Liver (tissue), 8 donors: ENCODE measurements at regions not wholly inside any gene's neighbourhood (a gene's known extent, or its start where the extent isn't known, plus 50 kb on each side); places are given as distances from the start of the nearest gene placed in this dataset.

Experiments
- DNase-seq: peaks from one replicate; pipeline ENCODE4 v3.0.0-alpha.2; 2017; ENCODE audit warnings: low spot score
- H3K27ac ChIP-seq, 2 donors: one replicate each; pipeline ENCODE4 v1.7.0; 2013; ENCODE audit warnings: inconsistent platforms in 2 of 2, low read length in 2 of 2, control low read depth in 1 of 2, low read depth in 1 of 2, mild to moderate bottlenecking in 1 of 2
- H3K27me3 ChIP-seq, 4 donors: one replicate each; pipeline versions ENCODE4 v1.6.1 to v1.7.0; 2013; ENCODE audit warnings: low read length in 3 of 4, inconsistent platforms in 1 of 4, mild to moderate bottlenecking in 1 of 4, moderate library complexity in 1 of 4; ENCODE audit not compliant: control insufficient read depth in 4 of 4, insufficient read depth in 4 of 4
- H3K36me3 ChIP-seq, 4 donors: one replicate each; pipeline versions ENCODE4 v1.6.1 to v1.7.0; 2013; ENCODE audit warnings: low read length in 3 of 4, mild to moderate bottlenecking in 3 of 4, low read depth in 1 of 4, moderate library complexity in 1 of 4; ENCODE audit not compliant: control insufficient read depth in 4 of 4, insufficient read depth in 3 of 4
- H3K4me1 ChIP-seq, 4 donors: one replicate each; pipeline versions ENCODE4 v1.6.1 to v1.7.0; 2013; ENCODE audit warnings: low read length in 3 of 4, mild to moderate bottlenecking in 3 of 4, moderate library complexity in 1 of 4; ENCODE audit not compliant: control insufficient read depth in 4 of 4, insufficient read depth in 4 of 4
- H3K4me3 ChIP-seq, 3 donors: one replicate each; pipeline versions ENCODE4 v1.6.1 to v1.7.0; 2013; ENCODE audit warnings: low read length in 3 of 3, control low read depth in 1 of 3, low read depth in 1 of 3, mild to moderate bottlenecking in 1 of 3
- H3K9ac ChIP-seq, 2 donors: one replicate each; pipeline ENCODE4 v1.7.0; 2013; ENCODE audit warnings: low read length in 2 of 2, mild to moderate bottlenecking in 2 of 2, moderate library complexity in 2 of 2, control low read depth in 1 of 2, low read depth in 1 of 2
- H3K9me3 ChIP-seq, 4 donors: one replicate each; pipeline versions ENCODE4 v1.6.1 to v1.7.0; 2013; ENCODE audit warnings: low read length in 3 of 4; ENCODE audit not compliant: control insufficient read depth in 4 of 4
- EGR1 ChIP-seq, 2 donors: IDR thresholded peaks; 2 replicates each; pipeline ENCODE4 v1.6.1; 2016 to 2018; ENCODE audit warnings: antibody characterized with exemption in 2 of 2, low read depth in 2 of 2
- FOXA1 ChIP-seq: IDR thresholded peaks from 2 replicates; pipeline ENCODE4 v1.6.1; 2016; ENCODE audit warnings: antibody characterized with exemption
- FOXA2 ChIP-seq: IDR thresholded peaks from 2 replicates; pipeline ENCODE4 v1.6.1; 2016; ENCODE audit warnings: antibody characterized with exemption
- GABPA ChIP-seq, 2 donors: IDR thresholded peaks in 1 of 2; conservative IDR thresholded peaks in 1 of 2; 2 replicates each; pipeline ENCODE4 v1.6.1; 2016; ENCODE audit warnings: antibody characterized with exemption in 2 of 2, mild to moderate bottlenecking in 1 of 2, moderate library complexity in 1 of 2
- HNF4A ChIP-seq, 2 donors: conservative IDR thresholded peaks; 2 replicates each; pipeline ENCODE4 v1.6.1; 2016; ENCODE audit warnings: antibody characterized with exemption in 2 of 2, mild to moderate bottlenecking in 2 of 2
- HNF4G ChIP-seq: IDR thresholded peaks from 2 replicates; pipeline ENCODE4 v1.6.1; 2016; ENCODE audit warnings: antibody characterized with exemption
- JUND ChIP-seq, 2 donors: IDR thresholded peaks; 2 replicates each; pipeline ENCODE4 v1.6.1; 2016; ENCODE audit warnings: antibody characterized with exemption in 2 of 2
- MAX ChIP-seq: IDR thresholded peaks from 2 replicates; pipeline ENCODE4 v1.6.1; 2016; ENCODE audit warnings: antibody characterized with exemption
- NR2F2 ChIP-seq: IDR thresholded peaks from 2 replicates; pipeline ENCODE4 v1.6.1; 2016; ENCODE audit warnings: antibody characterized with exemption
- RAD21 ChIP-seq, 2 donors: IDR thresholded peaks; 2 replicates each; pipeline ENCODE4 v1.6.1; 2016; ENCODE audit warnings: antibody characterized with exemption in 2 of 2, mild to moderate bottlenecking in 2 of 2
- REST ChIP-seq: IDR thresholded peaks from 2 replicates; pipeline ENCODE4 v1.6.1; 2016; ENCODE audit warnings: antibody characterized with exemption, mild to moderate bottlenecking
- RXRA ChIP-seq, 2 donors: IDR thresholded peaks; 2 replicates each; pipeline ENCODE4 v1.6.1; 2017 to 2018; ENCODE audit warnings: antibody characterized with exemption in 2 of 2, mild to moderate bottlenecking in 1 of 2
- SP1 ChIP-seq: IDR thresholded peaks from 2 replicates; pipeline ENCODE4 v1.6.1; 2018; ENCODE audit warnings: antibody characterized with exemption, mild to moderate bottlenecking
- TAF1 ChIP-seq: conservative IDR thresholded peaks from 2 replicates; pipeline ENCODE4 v1.6.1; 2016; ENCODE audit warnings: antibody characterized with exemption, mild to moderate bottlenecking
- YY1 ChIP-seq: IDR thresholded peaks from 2 replicates; pipeline ENCODE4 v1.6.1; 2016; ENCODE audit warnings: antibody characterized with exemption, mild to moderate bottlenecking
- ZBTB33 ChIP-seq: IDR thresholded peaks from 2 replicates; pipeline ENCODE4 v1.6.1; 2016; ENCODE audit warnings: antibody characterized with exemption
- WGBS: extraction: QIAGEN DNeasy Blood & Tissue Kit; methylation state at CpG from one replicate; pipeline ENCODE4 v1.1.7; 2013; 5-methylcytosine and 5-hydroxymethylcytosine counted together
- TF ChIP-seq, protein P1 (sequence below): fragments of 150-350 bp; IDR thresholded peaks from 2 replicates; pipeline ENCODE4 v1.5.1; 2017; ENCODE audit warnings: improper control_type of control experiment, low read depth, low read length; ENCODE audit not compliant: missing input control
- TF ChIP-seq, protein P2 (sequence below): IDR thresholded peaks from 2 replicates; pipeline ENCODE4 v1.6.1; 2016; ENCODE audit warnings: antibody characterized with exemption
- donor health status: healthy.
- donor health status: healthy.
- donor health status: healthy.
- donor health status: healthy.
- donor health status: healthy.

DNA sequence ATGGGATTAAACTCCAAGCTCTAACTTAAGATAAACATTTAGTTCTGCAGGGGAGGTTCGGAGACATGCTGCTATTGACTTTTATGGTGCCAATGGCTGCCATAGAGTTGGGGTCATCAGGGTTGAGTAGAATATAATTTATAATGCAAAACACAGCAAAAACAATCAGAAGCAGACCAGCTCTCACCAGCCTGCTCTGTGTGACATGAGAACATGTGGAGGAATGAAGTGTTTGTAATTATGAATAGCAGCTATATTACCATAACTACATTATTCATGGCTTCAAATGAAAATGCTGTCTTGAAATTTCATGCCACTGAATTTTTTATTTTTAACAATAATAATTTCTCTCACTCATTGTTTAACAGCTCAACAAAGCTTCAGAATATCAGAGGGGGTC is 645.6 kb upstream of the CDH8 start:
- Histone ChIP-seq H3K4me3 (no peak overlapping the region), H3K9ac (no peak overlapping the region), H3K4me1 (no peaks in the 10 kb centered on the region), H3K36me3 (no peaks in the 10 kb centered on the region), H3K27ac (no peak overlapping the region), H3K9me3 (peaks cover 8 to 29% (median 12%) of the 10 kb centered on the region in 4 donors), H3K27me3 (no peaks in the 10 kb centered on the region)
- DNase-seq: no peak
- WGBS: 72% methylated on average over 1 of the region's 1 CpG
- TF ChIP-seq JUND (IDR thresholded peaks at IDR 0.05) (no peak), EGR1 (IDR thresholded peaks at IDR 0.05; ENCODE audit: low read depth in 2 of 2) (no peak), GABPA (IDR thresholded peaks at IDR 0.05 in 1 of 2, conservative IDR thresholded peaks at IDR 0.05 in 1 of 2) (no peak), RAD21 (IDR thresholded peaks at IDR 0.05) (no peak), HNF4G (no peak), TAF1 (no peak), NR2F2 (no peak), MAX (no peak), RXRA (IDR thresholded peaks at IDR 0.05) (no peak), HNF4A (conservative IDR thresholded peaks at IDR 0.05) (no peak), REST (no peak), SP1 (no peak), YY1 (no peak), FOXA1 (no peak)
- TF ChIP-seq, protein P1, sequence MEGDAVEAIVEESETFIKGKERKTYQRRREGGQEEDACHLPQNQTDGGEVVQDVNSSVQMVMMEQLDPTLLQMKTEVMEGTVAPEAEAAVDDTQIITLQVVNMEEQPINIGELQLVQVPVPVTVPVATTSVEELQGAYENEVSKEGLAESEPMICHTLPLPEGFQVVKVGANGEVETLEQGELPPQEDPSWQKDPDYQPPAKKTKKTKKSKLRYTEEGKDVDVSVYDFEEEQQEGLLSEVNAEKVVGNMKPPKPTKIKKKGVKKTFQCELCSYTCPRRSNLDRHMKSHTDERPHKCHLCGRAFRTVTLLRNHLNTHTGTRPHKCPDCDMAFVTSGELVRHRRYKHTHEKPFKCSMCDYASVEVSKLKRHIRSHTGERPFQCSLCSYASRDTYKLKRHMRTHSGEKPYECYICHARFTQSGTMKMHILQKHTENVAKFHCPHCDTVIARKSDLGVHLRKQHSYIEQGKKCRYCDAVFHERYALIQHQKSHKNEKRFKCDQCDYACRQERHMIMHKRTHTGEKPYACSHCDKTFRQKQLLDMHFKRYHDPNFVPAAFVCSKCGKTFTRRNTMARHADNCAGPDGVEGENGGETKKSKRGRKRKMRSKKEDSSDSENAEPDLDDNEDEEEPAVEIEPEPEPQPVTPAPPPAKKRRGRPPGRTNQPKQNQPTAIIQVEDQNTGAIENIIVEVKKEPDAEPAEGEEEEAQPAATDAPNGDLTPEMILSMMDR: no peak
- TF ChIP-seq, protein P2, sequence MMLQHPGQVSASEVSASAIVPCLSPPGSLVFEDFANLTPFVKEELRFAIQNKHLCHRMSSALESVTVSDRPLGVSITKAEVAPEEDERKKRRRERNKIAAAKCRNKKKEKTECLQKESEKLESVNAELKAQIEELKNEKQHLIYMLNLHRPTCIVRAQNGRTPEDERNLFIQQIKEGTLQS: no peak

DNA sequence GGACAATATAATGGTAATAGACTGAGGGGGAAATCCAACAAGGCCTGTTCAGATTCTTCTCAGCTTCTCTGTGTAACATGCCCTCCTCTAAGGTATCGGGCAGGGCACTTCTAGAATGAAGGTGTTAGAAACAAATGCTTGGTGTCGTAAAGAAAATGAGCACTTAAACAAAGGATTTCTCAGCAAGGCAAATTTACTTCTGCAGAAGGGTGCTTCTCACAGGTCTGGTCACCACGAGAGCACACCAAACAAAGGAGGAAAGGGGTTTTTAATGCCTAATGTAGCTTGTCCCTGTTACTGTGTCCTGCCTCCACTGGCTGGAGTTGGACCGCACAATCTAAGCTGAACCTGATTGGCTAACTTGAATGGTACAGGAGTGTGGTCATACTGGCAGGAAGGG is 642.6 kb upstream of the CDH8 start:
- no peaks in the 10 kb centered on the region for H3K27me3 ChIP-seq
- H3K4me1 ChIP-seq: no peaks in the 10 kb centered on the region
- peaks cover 4 to 25% (median 9%) of the 10 kb centered on the region in 4 donors for H3K9me3 ChIP-seq
- no peak for DNase-seq
- no peak overlapping the region for H3K4me3 ChIP-seq
- WGBS: 72% methylated on average over 4 of the region's 4 CpGs
- no peaks in the 10 kb centered on the region for H3K36me3 ChIP-seq
- H3K9ac ChIP-seq: no peak overlapping the region
- H3K27ac ChIP-seq: no peak overlapping the region
- TF ChIP-seq REST: no peak
- no peak for TF ChIP-seq SP1
- no peak for TF ChIP-seq HNF4A (conservative IDR thresholded peaks at IDR 0.05)
- no peak for TF ChIP-seq FOXA2
- TF ChIP-seq, protein P1: no peak
- TF ChIP-seq ZBTB33: no peak
- TF ChIP-seq, protein P2: no peak
- TF ChIP-seq MAX: no peak
- TF ChIP-seq YY1: no peak
- no peak for TF ChIP-seq HNF4G
